GM21526 (cell line): ENCODE measurements at regions not wholly inside any gene's neighbourhood (a gene's known extent, or its start where the extent isn't known, plus 50 kb on each side); places are given as distances from the start of the nearest gene placed in this dataset.

Experiments used
- ATAC-seq: cut with Tn5 transposase; IDR thresholded peaks from one replicate; pipeline ENCODE4 v1.9.1; 2021; ENCODE audit warnings: moderate library complexity; ENCODE audit not compliant: unreplicated experiment, low FRiP score

DNA sequence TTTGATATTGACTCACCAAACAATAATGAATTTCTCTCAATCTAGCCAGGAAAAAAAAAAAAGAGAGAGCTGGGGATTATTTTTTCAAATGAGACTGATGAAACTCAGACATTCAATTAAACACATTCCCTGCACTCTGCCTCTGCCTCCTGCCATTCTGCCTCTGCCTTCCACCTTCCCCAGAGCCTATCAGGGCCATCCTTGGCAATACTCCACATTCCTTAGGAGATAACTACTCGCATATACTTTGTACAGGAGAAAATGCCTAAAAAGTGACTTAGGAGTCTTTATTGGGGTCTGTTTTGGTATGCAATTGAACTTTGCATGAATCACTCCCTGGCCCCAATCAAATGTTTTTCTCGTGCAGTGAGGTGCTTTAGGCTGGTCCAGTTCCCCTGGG lies 246.6 kb upstream of the PLET1 start:
- no peak for ATAC-seq

DNA sequence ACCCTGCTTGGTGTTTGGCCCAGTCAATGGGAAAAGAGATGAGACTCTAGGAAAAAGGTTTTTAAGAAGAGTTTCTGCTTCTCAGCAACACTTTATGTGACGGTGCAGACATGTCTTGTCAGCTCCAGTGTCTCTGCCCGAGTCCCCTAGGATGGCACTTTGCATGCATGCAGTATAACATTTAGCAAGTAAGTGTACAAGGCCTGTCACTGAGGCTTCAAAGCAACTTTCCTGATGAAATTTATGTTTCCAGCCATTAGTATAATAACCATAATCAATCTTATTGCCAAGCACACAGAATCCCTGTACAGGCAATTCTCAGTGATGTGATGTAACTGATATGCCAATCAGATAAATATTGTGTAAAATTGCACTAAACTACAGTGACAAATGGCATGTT lies 248.1 kb upstream of the PLET1 start:
- no peak for ATAC-seq

GRCh38 chr11:112509300-112509699 lies 248.6 kb upstream of the PLET1 start:
- ATAC-seq = no peak

DNA sequence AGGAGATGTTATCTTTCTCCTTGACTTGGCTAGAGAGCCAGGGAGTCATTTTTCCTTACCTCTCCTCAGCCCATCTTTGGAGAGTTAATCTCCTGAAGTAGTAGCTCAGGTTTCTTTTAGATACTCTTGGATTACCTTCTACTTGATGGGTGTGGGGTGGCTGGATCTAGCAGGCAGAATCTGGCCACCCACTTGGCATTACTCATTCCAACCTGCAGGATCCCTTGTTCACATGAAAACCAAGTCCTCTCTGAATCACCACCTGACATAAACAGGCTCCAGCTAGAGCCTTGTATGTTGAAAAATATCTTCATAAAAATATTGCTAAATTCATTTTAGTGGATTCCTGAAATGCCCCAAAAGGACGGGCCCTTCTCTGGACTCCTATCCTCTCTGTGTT lies 250.6 kb upstream of the PLET1 start:
- ATAC-seq = no peak

DNA sequence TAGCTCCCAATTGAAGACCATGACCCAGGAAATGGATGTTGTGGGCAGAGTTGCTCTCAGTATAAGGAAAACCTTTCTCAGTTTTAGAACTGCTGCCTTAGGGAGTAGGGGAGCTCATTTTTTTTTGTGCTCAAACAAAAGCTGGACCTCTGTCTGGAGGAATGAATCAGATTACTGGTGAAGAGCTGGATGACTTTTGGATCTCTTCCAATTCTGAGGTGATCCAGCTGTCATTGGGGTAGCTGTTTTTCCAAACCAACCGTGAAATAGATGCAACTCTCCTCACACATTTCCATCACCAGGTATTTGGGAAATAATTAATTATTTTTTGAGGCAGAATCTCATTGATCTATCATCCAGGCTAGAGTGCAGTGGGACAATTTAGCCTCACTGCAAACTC lies 251.3 kb upstream of the PLET1 start:
- ATAC-seq = no peak

DNA sequence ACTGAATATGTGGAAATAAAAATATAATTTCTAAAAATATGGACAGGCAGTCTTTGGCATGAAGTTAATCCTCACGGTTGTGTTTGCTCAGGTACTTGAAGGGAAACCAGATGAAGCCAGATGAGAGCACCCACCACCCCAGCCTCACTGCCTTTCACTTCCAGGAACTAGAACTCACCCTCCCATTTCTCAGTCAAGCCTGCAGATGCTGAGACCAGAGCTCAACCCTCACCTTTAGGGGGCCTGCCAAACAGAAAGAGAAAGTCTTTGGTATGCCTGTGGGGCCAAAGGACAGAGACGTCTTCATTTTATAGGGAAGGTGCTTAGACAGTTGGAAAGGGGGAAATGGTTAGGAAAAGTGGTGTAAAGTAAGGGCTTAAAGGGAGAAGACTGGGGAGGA lies 252.8 kb upstream of the PLET1 start:
- no peak for ATAC-seq

DNA sequence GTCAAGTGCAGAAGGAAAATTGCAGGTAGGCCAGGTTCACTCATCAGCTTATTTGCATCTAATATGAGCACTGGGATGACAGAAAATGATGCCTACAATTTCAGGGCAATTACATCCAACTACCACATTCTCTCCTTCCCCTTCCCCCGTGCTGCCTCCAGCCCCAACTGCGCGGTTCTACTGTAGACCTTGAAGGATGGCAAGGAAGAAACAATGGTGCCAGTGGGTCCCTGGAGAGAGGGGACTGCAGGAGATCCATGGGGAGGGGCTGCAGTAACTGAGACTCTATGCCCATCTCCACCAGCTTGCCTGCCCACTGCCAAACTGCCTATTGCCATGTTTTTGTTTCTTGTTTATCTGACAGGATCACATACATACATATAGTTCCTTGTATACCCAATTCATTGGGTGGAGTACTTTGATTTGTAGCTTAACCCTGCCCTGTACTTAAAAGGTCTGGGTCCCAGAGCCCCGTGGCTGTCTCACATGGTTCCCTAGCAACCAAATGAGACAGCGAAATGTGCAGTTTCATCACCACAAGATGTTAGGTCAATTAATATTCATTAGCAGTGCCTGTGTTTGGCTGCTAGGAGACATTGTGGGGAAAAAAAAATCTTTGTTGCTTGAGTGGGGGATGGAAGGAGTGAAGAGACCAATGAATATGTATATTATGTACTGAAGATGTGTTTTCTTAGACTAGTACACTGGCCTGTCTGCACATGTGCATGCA lies 253.5 kb upstream of the PLET1 start:
- ATAC-seq = no peak

DNA sequence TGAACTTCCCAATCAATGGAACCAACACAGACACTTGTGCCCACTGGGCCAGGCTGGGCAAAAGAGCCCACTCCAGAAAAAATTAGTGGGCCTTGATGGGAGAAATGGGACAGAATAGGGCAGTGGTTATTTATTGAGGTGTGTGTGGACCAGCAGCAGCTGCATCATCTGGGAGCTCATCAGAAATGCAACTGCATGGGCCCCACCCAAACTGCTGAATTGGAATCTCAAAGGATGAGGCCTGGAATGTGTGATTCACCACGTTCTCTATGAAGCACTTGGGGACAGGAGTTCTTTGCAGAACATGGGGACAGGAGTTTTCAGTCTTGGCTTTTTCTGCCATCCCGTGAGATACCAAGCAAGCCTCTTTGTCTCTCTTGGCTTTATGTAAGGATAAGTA lies 255.6 kb upstream of the PLET1 start:
- no peak for ATAC-seq

DNA sequence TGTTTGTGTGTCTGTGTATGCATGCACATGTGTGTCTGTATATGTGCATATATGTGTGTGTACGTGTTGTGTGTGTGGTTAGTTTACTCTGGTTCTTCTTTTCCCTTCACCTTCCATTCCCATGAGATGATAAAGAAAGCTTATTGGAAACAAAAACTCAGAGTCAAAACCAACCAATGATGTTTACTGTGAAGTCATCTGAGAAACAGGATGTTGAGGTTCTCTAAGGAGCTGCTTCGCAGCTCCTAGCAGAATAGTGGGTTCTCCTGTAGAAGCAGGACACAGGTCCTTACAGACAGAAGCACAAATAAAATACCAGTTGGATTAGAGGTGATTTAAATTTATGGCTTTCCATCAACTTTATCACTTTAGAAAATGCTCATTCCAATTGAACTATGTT lies 256.1 kb upstream of the PLET1 start:
- no peak for ATAC-seq

DNA sequence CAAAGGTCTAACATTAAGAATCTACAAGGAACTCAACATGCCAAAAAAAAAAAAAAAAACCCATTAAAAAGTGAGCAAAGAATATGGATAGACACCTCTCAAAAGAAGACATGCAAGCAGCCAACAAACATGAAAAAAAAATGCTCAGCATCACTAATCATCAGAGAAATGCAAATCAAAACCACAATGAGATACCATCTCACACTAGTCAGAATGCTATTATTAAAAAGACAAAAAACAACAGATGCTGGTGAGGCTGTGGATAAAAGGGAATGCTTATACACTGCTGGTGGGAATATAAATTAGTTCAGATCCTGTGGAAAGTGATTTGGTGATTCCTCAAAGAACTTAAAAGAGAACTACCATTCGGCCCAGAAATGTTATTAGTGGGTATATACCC lies 257.7 kb upstream of the PLET1 start:
- no peak for ATAC-seq

DNA sequence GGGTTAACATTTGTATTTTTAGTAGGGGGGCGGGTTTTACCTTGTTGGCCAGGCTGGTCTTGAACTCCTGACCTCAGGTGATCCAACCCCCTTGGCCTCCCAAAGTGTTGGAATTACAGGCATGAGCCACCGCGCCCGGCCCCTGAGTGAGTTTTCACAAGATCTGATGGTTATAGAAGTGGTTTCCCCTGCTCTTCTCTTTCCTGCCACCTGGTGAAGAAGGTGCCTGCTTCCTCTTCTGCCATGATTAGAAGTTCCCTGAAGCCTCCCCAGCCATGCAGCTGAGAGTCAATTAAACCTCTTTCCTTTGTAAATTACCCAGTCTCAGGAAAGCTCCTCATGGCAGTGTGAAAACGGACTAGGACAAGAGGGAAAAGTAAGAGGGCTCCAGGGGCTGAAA lies 259.1 kb upstream of the PLET1 start:
- ATAC-seq = no peak

DNA sequence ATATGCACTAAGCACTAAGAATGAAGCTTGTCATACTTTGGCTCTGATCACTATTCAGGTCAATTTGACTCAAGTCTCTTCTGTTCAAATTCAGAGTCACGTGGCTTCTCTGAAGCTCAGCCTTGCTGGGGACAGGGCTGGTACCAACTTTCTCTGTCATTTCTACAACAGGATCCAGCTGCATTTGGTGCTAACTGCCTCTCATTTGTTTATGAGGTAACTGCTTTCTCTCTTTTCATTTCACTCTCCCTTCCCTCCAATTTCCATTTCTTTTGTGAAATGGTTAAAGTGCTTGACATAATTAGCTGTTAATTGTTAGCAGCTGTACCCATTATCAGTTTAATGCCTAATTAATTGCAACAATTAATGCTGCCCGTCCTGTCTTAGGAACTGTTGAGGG lies 259.7 kb upstream of the PLET1 start:
- no peak for ATAC-seq

DNA sequence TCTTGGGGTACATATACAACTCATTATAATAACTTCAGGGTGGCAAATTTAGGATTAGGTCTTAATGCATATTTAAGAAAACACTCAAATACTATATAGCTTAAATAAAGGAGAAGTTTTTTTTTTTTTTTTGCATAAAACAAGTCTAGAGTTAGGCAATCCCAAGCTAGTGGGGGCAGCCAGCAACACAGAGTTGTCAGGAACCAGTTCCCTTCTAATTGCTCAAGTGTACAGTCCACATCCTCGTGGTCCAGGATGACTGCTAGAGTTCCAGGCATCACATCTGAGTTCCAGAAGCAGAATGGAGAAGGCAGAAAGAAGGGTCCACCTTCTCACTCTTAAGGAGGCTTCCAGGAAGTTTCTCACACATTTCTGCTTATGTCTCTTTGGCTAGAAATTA lies 261.9 kb upstream of the PLET1 start:
- no peak for ATAC-seq

DNA sequence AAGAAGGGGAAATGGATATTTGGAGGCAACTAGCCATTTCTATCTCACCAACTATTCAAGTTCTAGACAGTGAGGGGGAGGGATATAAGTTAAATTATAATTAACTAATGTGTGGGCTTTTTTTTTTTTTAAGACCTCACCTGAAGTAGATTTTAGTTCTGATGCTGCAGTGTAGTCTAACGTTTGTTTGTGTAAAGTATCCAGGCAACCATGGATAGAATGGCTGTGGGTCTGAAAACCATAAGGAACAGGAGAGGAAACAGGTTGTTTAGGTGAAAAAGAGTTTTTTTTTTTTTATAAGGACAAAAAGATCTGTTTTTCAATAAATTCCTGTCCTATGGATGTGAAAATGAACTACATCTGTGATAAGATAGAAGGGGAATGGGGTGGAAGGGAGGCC lies 262.4 kb upstream of the PLET1 start:
- no peak for ATAC-seq

DNA sequence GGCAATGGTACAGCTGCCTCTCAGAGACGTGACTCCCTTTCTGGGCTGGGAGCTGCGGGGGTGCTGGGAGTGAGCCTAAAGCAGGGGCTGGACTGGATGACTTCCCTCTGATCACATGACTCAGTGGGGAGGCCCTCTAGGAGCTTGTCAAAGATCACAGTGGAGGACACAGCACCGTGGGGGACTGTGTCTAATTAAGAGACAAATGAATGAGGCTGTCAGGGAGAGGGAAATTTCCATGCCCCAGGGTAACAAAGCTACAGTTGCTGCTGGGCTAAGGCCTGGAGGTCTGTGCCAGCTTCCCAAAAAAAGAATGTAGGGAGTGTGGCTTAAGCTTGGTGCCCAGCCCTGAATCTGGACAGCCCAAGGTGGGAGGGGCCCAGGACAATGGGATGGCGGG lies 262.8 kb upstream of the PLET1 start:
- no peak for ATAC-seq

DNA sequence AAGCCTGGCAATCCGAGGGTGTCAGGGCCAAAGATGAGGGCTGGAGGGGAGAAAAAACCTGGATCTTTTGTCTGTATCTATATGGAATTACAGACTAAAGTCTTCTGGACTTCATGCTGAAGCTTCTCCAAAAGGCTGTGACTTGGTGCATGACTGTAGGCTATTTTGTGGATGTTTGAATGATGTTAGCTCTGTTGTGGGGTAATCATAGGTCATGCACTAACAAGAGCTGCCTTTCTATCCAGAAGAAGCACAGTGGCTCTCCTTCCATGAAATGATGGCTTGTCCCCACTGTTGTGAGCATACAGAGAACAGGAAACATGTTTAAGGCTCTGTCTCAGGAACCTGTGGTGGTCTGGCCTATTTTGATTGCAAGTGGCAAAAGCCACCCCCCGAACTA lies 263.3 kb upstream of the PLET1 start:
- ATAC-seq = no peak

GRCh38 chr11:112524798-112525197 lies 264.1 kb upstream of the PLET1 start:
- no peak for ATAC-seq

DNA sequence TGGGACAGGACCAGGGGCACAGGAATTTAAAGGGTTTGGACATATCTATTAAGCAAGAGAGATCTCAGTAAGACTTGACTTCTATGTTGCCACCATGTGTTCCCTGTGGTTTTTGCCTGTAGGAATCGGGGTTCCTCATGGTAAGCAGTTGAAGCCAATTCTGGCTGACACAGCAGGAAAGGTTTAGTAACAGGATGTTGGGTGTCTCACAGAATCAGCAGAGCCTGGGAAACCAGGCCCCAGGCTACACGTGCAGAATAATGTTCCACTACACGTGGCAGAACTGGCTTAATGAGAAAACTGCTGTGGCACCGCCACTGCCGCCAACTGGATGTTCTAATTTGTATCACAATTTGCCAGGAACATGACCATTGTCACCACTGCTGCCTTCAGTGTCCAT lies 264.6 kb upstream of the PLET1 start:
- ATAC-seq = no peak

DNA sequence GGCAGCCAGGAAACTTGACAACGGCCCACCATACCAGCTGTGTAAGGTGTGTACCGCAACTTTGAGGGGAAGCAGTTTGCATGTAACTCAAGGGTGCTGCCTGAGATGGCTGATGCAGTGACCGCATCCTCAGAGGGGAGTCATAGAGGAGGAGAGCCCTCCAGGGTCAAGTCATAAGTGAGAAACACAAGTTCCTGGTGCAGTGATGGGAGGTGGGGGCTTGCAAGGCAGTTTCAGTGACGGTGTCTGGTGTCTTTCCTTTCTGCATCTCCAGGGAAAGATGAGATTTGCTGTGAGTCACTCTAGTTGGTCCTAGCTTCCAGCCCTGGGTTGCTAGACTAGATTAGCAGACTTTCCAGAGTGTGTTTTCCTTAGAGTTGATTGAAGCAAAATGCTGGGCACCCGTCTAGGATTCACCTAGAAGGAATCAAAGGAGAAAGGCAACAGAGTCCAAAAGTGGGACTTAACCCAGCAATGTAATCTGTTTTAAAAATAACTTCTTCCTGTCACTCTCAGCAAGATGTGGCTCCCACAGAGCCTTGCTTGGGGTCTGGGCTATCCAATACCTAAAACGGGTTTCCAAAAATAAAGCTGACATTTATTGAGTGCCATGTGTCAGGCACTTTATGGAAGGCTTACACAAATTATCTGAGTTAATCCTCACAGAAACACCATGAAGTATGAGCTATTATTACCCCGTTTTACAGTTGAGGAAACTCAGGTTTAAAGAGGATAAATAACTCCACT lies 265.4 kb upstream of the PLET1 start:
- ATAC-seq = no peak

- ATAC-seq = no peak
These were observed 266.2 kb upstream of the PLET1 start for GRCh38 chr11:112526699-112527416.

GRCh38 chr11:112529071-112529470 lies 268.4 kb upstream of the PLET1 start:
- no peak for ATAC-seq

- no peak for ATAC-seq
These were observed 271.8 kb upstream of the PLET1 start for GRCh38 chr11:112532506-112532905.
